ENCODE measurements at regions not wholly inside any gene's neighbourhood (a gene's known extent, or its start where the extent isn't known, plus 50 kb on each side); places are given as distances from the start of the nearest gene placed in this dataset.

DNA sequence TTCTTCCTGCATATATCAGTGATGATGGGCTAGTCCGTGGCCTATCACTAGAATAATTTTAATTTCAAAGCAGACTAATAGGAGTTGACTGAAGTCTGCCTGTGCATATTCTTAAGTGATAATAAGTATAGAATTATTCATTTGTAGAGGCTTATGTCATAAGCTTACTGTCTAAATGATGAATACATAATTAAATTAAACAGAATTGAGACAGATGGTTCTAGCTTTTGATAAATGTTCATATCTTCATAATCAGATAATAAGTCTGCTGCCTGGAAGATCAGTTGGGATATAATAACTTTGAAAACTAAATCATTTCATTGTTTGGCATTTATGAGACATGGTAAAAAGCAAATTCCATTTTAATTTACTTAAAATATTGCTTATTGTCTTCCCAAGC is 1175.6 kb downstream of the TECRL start:
- Histone ChIP-seq H3K27me3 (replicated peaks; ENCODE audit: insufficient read depth) (no peaks in the 10 kb centered on the region), H3K4me3 (no peak overlapping the region), H3K27ac (no peak overlapping the region), H3K36me3 (no peaks in the 10 kb centered on the region), H3K4me1 (replicated peaks) (no peaks in the 10 kb centered on the region), H3K9me3 (no peaks in the 10 kb centered on the region)
- no peak for DNase-seq (ENCODE audit: low spot score)
- no peak for TF ChIP-seq POLR2AphosphoS5 (IDR thresholded peaks at IDR 0.05)
- TF ChIP-seq, protein P1, sequence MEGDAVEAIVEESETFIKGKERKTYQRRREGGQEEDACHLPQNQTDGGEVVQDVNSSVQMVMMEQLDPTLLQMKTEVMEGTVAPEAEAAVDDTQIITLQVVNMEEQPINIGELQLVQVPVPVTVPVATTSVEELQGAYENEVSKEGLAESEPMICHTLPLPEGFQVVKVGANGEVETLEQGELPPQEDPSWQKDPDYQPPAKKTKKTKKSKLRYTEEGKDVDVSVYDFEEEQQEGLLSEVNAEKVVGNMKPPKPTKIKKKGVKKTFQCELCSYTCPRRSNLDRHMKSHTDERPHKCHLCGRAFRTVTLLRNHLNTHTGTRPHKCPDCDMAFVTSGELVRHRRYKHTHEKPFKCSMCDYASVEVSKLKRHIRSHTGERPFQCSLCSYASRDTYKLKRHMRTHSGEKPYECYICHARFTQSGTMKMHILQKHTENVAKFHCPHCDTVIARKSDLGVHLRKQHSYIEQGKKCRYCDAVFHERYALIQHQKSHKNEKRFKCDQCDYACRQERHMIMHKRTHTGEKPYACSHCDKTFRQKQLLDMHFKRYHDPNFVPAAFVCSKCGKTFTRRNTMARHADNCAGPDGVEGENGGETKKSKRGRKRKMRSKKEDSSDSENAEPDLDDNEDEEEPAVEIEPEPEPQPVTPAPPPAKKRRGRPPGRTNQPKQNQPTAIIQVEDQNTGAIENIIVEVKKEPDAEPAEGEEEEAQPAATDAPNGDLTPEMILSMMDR (IDR thresholded peaks at IDR 0.05) = no peak
- no peak for TF ChIP-seq POLR2A (IDR thresholded peaks at IDR 0.05)
- 79% methylated on average over 1 of the region's 1 CpG for WGBS
- intact Hi-C loops (cut with DNase I) = no loop called here

DNA sequence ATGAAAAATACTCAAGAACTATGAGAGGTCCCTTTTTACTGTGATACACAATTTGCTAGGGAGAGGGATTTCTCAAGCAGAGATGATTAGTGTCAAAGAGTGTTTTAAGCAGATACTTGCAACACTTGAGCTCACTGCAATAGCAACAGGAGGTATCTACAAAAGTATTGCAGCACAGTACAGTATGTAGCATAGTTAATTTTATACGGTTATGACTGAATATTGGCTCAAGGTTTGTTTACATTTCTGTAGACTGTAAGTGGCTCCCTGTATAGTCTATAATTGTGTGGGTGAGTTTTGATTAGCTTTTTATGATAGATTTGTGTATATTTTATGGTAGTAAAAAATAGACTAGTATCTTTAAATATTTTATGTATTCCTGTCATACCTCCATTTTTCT is 1177.2 kb downstream of the TECRL start:
- no peaks in the 10 kb centered on the region for H3K27me3 ChIP-seq (replicated peaks; ENCODE audit: insufficient read depth)
- no peaks in the 10 kb centered on the region for H3K36me3 ChIP-seq
- intact Hi-C loops (cut with DNase I) = no loop called here
- H3K4me1 ChIP-seq (replicated peaks) = no peaks in the 10 kb centered on the region
- whole genome bisulfite sequencing = 35% methylated on average over 1 of the region's 1 CpG
- no peak overlapping the region for H3K27ac ChIP-seq
- no peak for DNase-seq (ENCODE audit: low spot score)
- H3K9me3 ChIP-seq = no peaks in the 10 kb centered on the region
- H3K4me3 ChIP-seq = no peak overlapping the region
- TF ChIP-seq POLR2A (IDR thresholded peaks at IDR 0.05) (no peak), POLR2AphosphoS5 (IDR thresholded peaks at IDR 0.05) (no peak)
- TF ChIP-seq, protein P1 (IDR thresholded peaks at IDR 0.05) = no peak

DNA sequence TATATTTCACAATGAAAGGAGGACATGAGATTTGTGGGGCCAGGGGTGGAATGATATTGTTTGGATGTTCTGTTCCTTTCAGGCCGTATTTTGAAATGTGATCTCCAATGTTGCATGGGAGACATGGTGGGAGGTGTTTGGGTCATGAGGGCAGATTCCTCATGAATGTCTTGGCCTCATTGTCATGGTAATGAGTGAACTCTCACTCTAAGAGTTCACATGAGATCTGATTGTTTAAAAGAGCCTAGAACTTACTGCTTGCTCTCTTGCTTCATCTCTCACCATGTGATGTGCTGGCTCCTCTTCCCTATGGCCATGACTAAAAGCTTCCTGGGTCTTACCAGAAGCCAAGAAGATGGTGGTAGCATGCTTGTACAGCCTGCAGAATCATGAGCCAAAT is 1183.0 kb downstream of the TECRL start:
- no peaks in the 10 kb centered on the region for H3K27me3 ChIP-seq (replicated peaks; ENCODE audit: insufficient read depth)
- intact Hi-C loops (cut with DNase I) = no loop called here

DNA sequence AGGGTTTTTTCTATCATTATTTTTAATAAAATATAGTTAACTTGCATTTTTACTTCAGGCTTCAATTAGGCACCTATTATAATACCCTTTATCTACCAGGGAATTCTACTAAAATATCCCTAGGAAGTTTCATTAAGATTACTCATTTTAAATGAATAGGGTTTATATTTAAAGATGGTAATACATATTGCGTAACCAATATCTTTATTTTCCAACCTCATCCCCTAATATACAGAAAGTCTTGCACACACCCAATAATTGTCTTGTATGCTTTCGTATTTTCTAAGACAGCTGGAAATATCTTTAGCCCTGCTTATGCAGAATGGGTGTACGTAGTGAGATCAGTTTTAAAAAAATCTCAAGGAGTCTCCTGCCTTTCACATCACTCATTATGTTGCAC is 1186.8 kb downstream of the TECRL start:
- 92% methylated on average over 3 of the region's 3 CpGs for WGBS

More for the DNA sequence above, 1183.0 kb downstream of the TECRL start:
- H3K36me3 ChIP-seq = no peaks in the 10 kb centered on the region
- H3K27ac ChIP-seq = no peak overlapping the region
- H3K9me3 ChIP-seq = no peaks in the 10 kb centered on the region
- H3K4me3 ChIP-seq = no peak overlapping the region
- TF ChIP-seq POLR2AphosphoS5 (IDR thresholded peaks at IDR 0.05) = no peak
- TF ChIP-seq, protein P1 (IDR thresholded peaks at IDR 0.05) = no peak
- no peak for TF ChIP-seq POLR2A (IDR thresholded peaks at IDR 0.05)
- WGBS = 74% methylated on average over 1 of the region's 1 CpG
- no peak for DNase-seq (ENCODE audit: low spot score)
- no peaks in the 10 kb centered on the region for H3K4me1 ChIP-seq (replicated peaks)

DNA sequence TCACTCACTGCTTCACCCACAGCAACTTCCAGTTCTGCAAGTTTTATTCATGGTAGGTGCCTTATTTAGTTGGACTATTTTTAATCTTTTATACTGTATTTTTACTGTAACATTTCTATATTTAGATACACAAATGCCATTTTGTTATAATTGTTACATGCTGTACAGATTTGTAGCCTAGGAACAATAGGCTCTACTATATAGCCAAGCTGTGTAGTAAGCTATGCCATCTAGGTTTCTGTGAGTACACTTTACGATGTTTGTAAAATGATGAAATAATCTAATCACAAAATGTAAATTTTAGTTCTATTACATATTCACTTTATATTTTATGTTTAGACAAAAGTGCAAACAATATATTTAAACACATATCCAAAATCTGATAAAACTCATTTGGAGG is 1187.8 kb downstream of the TECRL start:
- H3K9me3 ChIP-seq = no peaks in the 10 kb centered on the region
- no peak for DNase-seq (ENCODE audit: low spot score)
- 89% methylated on average over 1 of the region's 1 CpG for WGBS
- intact Hi-C loops (cut with DNase I) = no loop called here
- H3K27me3 ChIP-seq (replicated peaks; ENCODE audit: insufficient read depth) = no peaks in the 10 kb centered on the region
- H3K4me3 ChIP-seq = no peak overlapping the region
- no peaks in the 10 kb centered on the region for H3K36me3 ChIP-seq
- TF ChIP-seq POLR2A (IDR thresholded peaks at IDR 0.05) = no peak
- TF ChIP-seq, protein P1 (IDR thresholded peaks at IDR 0.05) = no peak
- TF ChIP-seq POLR2AphosphoS5 (IDR thresholded peaks at IDR 0.05) = no peak
- no peaks in the 10 kb centered on the region for H3K4me1 ChIP-seq (replicated peaks)
- H3K27ac ChIP-seq = no peak overlapping the region

More for the DNA sequence above, 1186.8 kb downstream of the TECRL start:
- Histone ChIP-seq H3K4me3 (no peak overlapping the region), H3K27ac (no peak overlapping the region), H3K4me1 (replicated peaks) (no peaks in the 10 kb centered on the region), H3K27me3 (replicated peaks; ENCODE audit: insufficient read depth) (no peaks in the 10 kb centered on the region), H3K36me3 (no peaks in the 10 kb centered on the region), H3K9me3 (no peaks in the 10 kb centered on the region)
- no peak for DNase-seq (ENCODE audit: low spot score)
- intact Hi-C loops (cut with DNase I) = no loop called here
- TF ChIP-seq, protein P1 (IDR thresholded peaks at IDR 0.05) = no peak
- TF ChIP-seq POLR2A (IDR thresholded peaks at IDR 0.05) (no peak), POLR2AphosphoS5 (IDR thresholded peaks at IDR 0.05) (no peak)

Measured in prostate gland (tissue), 2 donors.